ENCODE measurements at regions not wholly inside any gene's neighbourhood (a gene's known extent, or its start where the extent isn't known, plus 50 kb on each side); places are given as distances from the start of the nearest gene placed in this dataset.

DNA sequence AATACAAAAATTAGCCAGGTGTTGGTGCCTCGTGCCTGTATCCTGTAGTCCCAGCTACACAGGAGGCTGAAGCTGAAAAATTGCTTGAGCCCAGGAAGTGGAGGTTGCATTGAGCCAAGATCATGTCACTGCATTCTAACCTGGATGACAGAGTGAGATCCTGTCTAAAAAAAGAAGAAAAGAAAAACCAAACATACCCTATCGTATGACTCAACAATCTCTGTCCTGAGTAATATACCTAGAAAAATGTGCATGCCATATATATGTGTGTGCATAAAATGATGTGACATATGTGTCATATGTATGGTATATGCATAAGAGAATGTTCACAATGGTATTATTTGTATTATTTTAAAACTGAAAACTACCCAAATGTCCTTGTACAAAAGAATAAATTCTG is 261.5 kb upstream of the CLEC14A start:
- ChIA-PET POLR2A (no interaction called here), CTCF (no interaction called here)
- H3K27me3 ChIP-seq (replicated peaks; ENCODE audit: control insufficient read depth, insufficient read depth, low read length) = no peaks in the 10 kb centered on the region
- Mint-ChIP-seq H3K9me3 (ENCODE audit: unreplicated experiment) (no peaks in the 10 kb centered on the region), H3K4me1 (ENCODE audit: low read depth, unreplicated experiment) (no peaks in the 10 kb centered on the region), H3K27me3 (ENCODE audit: insufficient read depth, unreplicated experiment) (peaks cover 3% of the 10 kb centered on the region), H3K27ac (ENCODE audit: unreplicated experiment) (no peak overlapping the region), H3K36me3 (ENCODE audit: insufficient read depth, unreplicated experiment) (no peaks in the 10 kb centered on the region), H3K4me3 (ENCODE audit: unreplicated experiment) (no peak overlapping the region)
- intact Hi-C loops (cut with micrococcal nuclease; ENCODE audit: unreplicated experiment) = no loop called here
- no peaks in the 10 kb centered on the region for H3K9me3 ChIP-seq
- DNase-seq = no peak
- TF ChIP-seq, protein P1, sequence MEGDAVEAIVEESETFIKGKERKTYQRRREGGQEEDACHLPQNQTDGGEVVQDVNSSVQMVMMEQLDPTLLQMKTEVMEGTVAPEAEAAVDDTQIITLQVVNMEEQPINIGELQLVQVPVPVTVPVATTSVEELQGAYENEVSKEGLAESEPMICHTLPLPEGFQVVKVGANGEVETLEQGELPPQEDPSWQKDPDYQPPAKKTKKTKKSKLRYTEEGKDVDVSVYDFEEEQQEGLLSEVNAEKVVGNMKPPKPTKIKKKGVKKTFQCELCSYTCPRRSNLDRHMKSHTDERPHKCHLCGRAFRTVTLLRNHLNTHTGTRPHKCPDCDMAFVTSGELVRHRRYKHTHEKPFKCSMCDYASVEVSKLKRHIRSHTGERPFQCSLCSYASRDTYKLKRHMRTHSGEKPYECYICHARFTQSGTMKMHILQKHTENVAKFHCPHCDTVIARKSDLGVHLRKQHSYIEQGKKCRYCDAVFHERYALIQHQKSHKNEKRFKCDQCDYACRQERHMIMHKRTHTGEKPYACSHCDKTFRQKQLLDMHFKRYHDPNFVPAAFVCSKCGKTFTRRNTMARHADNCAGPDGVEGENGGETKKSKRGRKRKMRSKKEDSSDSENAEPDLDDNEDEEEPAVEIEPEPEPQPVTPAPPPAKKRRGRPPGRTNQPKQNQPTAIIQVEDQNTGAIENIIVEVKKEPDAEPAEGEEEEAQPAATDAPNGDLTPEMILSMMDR (IDR thresholded peaks at IDR 0.05; ENCODE audit: insufficient read depth in 1 of 2, low read depth in 1 of 2, low read length in 1 of 2, severe bottlenecking in 1 of 2, unreplicated experiment in 1 of 2) = no peak
- no peaks in the 10 kb centered on the region for H3K36me3 ChIP-seq (ENCODE audit: control insufficient read depth, insufficient read depth, low read length)
- no peak overlapping the region for H3K4me3 ChIP-seq (ENCODE audit: low read depth, low read length)
- no peaks in the 10 kb centered on the region for H3K4me1 ChIP-seq
- BruUV-seq (replicated peaks) = no TSS peak

DNA sequence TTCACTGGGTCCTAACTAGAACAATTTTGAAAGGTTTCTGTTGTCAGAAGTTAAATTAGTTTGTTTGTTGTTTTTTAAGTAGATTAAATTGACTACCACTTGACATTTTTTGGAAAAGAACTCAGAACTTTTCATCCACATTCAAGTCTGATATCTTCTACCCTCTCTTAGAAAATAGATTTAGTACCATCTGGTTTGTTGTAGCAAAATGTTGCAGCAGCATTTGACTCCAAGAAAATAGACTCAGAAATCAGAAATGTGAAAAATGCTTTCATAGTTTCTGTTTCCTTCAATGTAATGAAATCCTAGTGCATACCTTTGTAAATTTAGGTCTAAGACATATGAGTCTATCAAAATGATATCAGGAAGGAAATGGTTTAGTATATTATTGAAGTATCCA is 256.3 kb upstream of the CLEC14A start:
- Histone ChIP-seq H3K4me1 (no peaks in the 10 kb centered on the region), H3K36me3 (ENCODE audit: control insufficient read depth, insufficient read depth, low read length) (no peaks in the 10 kb centered on the region), H3K9me3 (no peaks in the 10 kb centered on the region), H3K4me3 (ENCODE audit: low read depth, low read length) (no peak overlapping the region), H3K27me3 (replicated peaks; ENCODE audit: control insufficient read depth, insufficient read depth, low read length) (no peaks in the 10 kb centered on the region)
- Mint-ChIP-seq H3K4me3 (ENCODE audit: unreplicated experiment) (no peak overlapping the region), H3K27ac (ENCODE audit: unreplicated experiment) (no peak overlapping the region), H3K9me3 (ENCODE audit: unreplicated experiment) (no peaks in the 10 kb centered on the region), H3K27me3 (ENCODE audit: insufficient read depth, unreplicated experiment) (peaks cover 4% of the 10 kb centered on the region), H3K36me3 (ENCODE audit: insufficient read depth, unreplicated experiment) (no peaks in the 10 kb centered on the region), H3K4me1 (ENCODE audit: low read depth, unreplicated experiment) (no peaks in the 10 kb centered on the region)
- DNase-seq = no peak
- BruUV-seq (replicated peaks) = no TSS peak
- TF ChIP-seq, protein P1 (IDR thresholded peaks at IDR 0.05; ENCODE audit: insufficient read depth in 1 of 2, low read depth in 1 of 2, low read length in 1 of 2, severe bottlenecking in 1 of 2, unreplicated experiment in 1 of 2) = no peak
- ChIA-PET POLR2A (no interaction called here), CTCF (no interaction called here)
- intact Hi-C loops (cut with micrococcal nuclease; ENCODE audit: unreplicated experiment) = no loop called here

DNA sequence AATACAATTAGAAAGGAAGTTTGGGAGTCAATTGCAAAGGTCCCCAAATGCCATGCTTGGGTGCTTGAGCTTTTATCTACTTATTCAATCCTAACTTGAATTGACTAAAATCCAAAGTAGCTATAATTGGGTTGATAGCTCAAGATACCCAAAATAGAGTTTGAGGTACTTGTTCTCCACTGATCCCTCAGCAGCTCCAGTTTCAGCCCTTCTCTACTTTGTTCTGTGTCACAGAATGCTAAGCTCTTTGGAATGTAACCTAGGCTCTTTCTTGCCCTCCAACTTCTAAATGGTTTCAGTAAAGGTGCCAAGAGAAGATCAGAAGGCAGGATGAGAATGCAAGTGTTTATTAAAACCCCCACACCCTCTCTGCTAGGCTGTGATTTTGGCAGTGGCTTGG is 251.4 kb upstream of the CLEC14A start:
- no peak overlapping the region for H3K4me3 ChIP-seq (ENCODE audit: low read depth, low read length)
- Mint-ChIP-seq H3K4me1 (ENCODE audit: low read depth, unreplicated experiment) (no peaks in the 10 kb centered on the region), H3K27ac (ENCODE audit: unreplicated experiment) (no peak overlapping the region), H3K9me3 (ENCODE audit: unreplicated experiment) (no peaks in the 10 kb centered on the region), H3K27me3 (ENCODE audit: insufficient read depth, unreplicated experiment) (peaks cover 4% of the 10 kb centered on the region), H3K36me3 (ENCODE audit: insufficient read depth, unreplicated experiment) (no peaks in the 10 kb centered on the region), H3K4me3 (ENCODE audit: unreplicated experiment) (no peak overlapping the region)
- TF ChIP-seq, protein P1 (IDR thresholded peaks at IDR 0.05; ENCODE audit: insufficient read depth in 1 of 2, low read depth in 1 of 2, low read length in 1 of 2, severe bottlenecking in 1 of 2, unreplicated experiment in 1 of 2) = no peak
- no peaks in the 10 kb centered on the region for H3K27me3 ChIP-seq (replicated peaks; ENCODE audit: control insufficient read depth, insufficient read depth, low read length)
- H3K4me1 ChIP-seq = no peaks in the 10 kb centered on the region
- POLR2A ChIA-PET = no interaction called here
- no peak for DNase-seq
- no peaks in the 10 kb centered on the region for H3K36me3 ChIP-seq (ENCODE audit: control insufficient read depth, insufficient read depth, low read length)
- CTCF ChIA-PET = no interaction called here
- BruUV-seq (replicated peaks) = no TSS peak
- intact Hi-C loops (cut with micrococcal nuclease; ENCODE audit: unreplicated experiment) = no loop called here
- H3K9me3 ChIP-seq = no peaks in the 10 kb centered on the region

Data from Caco-2 (cell line).